ENCODE measurements at regions not wholly inside any gene's neighbourhood (a gene's known extent, or its start where the extent isn't known, plus 50 kb on each side); places are given as distances from the start of the nearest gene placed in this dataset.

GRCh38 chr1:67522793-67523192 lies 92.6 kb upstream of the SERBP1 start:
- H3K9me3 Mint-ChIP-seq (ENCODE audit: low read depth, unreplicated experiment): no peaks in the 10 kb centered on the region

DNA sequence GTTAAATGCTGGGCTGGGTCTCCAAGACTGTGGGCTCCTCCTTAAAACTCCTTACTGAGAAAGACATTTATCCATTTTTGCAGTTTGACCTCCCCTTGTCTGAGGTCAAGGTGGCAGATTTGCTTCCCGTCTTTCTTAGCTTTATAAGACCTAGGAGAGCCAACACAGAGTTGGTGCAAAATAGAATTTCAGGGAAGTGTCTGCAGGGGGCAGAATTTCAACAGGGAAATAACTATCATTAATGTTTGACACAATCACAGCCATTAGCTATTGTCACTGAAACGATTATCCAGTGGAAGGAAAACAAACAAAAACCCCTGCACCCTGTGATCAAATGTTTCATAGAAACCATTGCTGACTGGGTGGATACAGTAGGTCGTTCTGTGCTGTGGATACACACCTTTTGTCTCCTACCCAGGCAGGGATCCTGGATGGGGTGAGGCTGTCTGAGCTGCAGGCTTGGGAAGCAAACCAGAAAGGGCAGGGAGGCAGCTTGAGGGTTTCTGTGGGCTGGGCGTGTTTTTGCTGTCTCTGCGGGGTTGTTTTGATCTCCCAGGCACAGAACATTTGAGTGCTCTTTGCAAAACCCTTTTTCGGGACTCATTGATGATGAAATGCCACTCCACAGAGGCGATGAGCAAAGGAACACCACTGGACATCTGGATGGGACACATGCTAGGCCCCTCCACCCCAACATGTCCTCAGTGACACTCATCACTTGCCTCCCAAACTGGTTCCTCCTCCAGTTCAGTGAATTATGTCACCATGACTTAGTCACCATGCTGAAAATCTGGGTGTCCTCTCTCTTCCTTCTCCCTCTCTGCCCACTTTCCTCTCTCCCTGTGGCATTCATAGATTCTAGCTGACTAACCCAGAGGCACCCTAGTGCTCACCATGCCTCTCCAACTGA lies 94.2 kb upstream of the SERBP1 start:
- BruUV-seq (replicated peaks): no TSS peak
- Mint-ChIP-seq H3K27me3 (ENCODE audit: unreplicated experiment) (no peaks in the 10 kb centered on the region), H3K4me3 (ENCODE audit: low read depth, unreplicated experiment) (no peak overlapping the region), H3K36me3 (ENCODE audit: insufficient read depth, unreplicated experiment) (no peaks in the 10 kb centered on the region), H3K9me3 (ENCODE audit: low read depth, unreplicated experiment) (no peaks in the 10 kb centered on the region), H3K27ac (ENCODE audit: unreplicated experiment) (no peak overlapping the region), H3K4me1 (ENCODE audit: low read depth, unreplicated experiment) (peaks cover 17% of the 10 kb centered on the region)
- CTCF ChIA-PET: interaction anchor here (0.7 to 0.9 kb wide), 2 partner anchors 9 to 311 kb away, joined by 3 read pairs; no protein-coding TSS in a partner anchor
- DNase-seq: no peak
- intact Hi-C loops (cut with micrococcal nuclease; ENCODE audit: unreplicated experiment): no loop called here
- no peak for TF ChIP-seq CTCF (IDR thresholded peaks at IDR 0.05; ENCODE audit: unreplicated experiment)

More at GRCh38 chr1:67522793-67523192, 92.6 kb upstream of the SERBP1 start:
- H3K4me1 Mint-ChIP-seq (ENCODE audit: low read depth, unreplicated experiment): peaks cover 17% of the 10 kb centered on the region
- H3K4me3 Mint-ChIP-seq (ENCODE audit: low read depth, unreplicated experiment): no peak overlapping the region
- H3K27me3 Mint-ChIP-seq (ENCODE audit: unreplicated experiment): no peaks in the 10 kb centered on the region
- H3K27ac Mint-ChIP-seq (ENCODE audit: unreplicated experiment): no peak overlapping the region
- intact Hi-C loops (cut with micrococcal nuclease; ENCODE audit: unreplicated experiment): no loop called here
- no peaks in the 10 kb centered on the region for H3K36me3 Mint-ChIP-seq (ENCODE audit: insufficient read depth, unreplicated experiment)
- no peak for DNase-seq
- CTCF ChIA-PET: no interaction called here
- TF ChIP-seq CTCF (IDR thresholded peaks at IDR 0.05; ENCODE audit: unreplicated experiment): no peak
- no TSS peak for BruUV-seq (replicated peaks)

DNA sequence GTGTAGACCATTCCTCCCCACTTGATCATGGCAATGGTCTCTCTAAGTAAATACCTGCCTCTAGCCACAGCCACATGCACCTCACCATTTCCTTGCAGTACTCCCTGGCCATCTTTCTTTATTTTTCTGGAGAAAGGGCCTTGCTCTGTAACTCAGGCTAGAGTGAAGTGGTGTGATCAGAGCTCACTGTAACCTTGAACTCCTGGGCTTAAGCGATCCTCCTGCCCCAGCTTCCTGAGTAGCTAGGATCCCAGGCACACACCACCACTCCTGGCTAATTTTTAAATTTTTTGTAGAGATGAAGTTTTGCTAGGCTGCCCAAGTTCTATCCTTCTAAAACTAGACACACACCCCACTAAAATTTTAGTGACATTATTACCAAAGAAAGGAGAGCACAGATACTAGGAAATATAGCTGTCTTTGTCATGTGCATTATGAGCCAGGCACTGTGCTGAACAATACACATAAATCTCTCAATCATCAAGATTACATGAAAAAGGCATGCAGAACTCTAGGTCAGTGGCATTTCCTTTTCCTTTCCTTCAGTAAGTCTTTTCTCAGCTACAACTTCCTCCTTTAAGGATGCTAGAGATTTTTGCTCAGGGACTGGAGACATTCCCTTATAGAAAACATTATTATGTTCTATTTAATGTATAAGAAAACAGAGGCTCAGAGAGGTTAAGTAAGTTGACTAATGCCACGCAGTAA lies 95.0 kb upstream of the SERBP1 start:
- peaks cover 17% of the 10 kb centered on the region for H3K4me1 Mint-ChIP-seq (ENCODE audit: low read depth, unreplicated experiment)
- no peak for TF ChIP-seq CTCF (IDR thresholded peaks at IDR 0.05; ENCODE audit: unreplicated experiment)
- no TSS peak for BruUV-seq (replicated peaks)

GRCh38 chr1:67528141-67528540 lies 97.9 kb upstream of the SERBP1 start:
- Mint-ChIP-seq H3K4me3 (ENCODE audit: low read depth, unreplicated experiment) (no peak overlapping the region), H3K36me3 (ENCODE audit: insufficient read depth, unreplicated experiment) (no peaks in the 10 kb centered on the region), H3K4me1 (ENCODE audit: low read depth, unreplicated experiment) (peaks cover 8% of the 10 kb centered on the region), H3K9me3 (ENCODE audit: low read depth, unreplicated experiment) (no peaks in the 10 kb centered on the region), H3K27ac (ENCODE audit: unreplicated experiment) (no peak overlapping the region), H3K27me3 (ENCODE audit: unreplicated experiment) (no peaks in the 10 kb centered on the region)
- BruUV-seq (replicated peaks): no TSS peak
- CTCF ChIA-PET: interaction anchor here (0.6 to 0.7 kb wide), 2 partner anchors 396 to 553 kb away, joined by 3 read pairs; no protein-coding TSS in a partner anchor
- no peak for TF ChIP-seq CTCF (IDR thresholded peaks at IDR 0.05; ENCODE audit: unreplicated experiment)
- no peak for DNase-seq
- intact Hi-C loops (cut with micrococcal nuclease; ENCODE audit: unreplicated experiment): no loop called here

More for the DNA sequence above, 95.0 kb upstream of the SERBP1 start:
- no peak for DNase-seq
- Mint-ChIP-seq H3K36me3 (ENCODE audit: insufficient read depth, unreplicated experiment) (no peaks in the 10 kb centered on the region), H3K4me3 (ENCODE audit: low read depth, unreplicated experiment) (no peak overlapping the region), H3K27me3 (ENCODE audit: unreplicated experiment) (no peaks in the 10 kb centered on the region), H3K9me3 (ENCODE audit: low read depth, unreplicated experiment) (no peaks in the 10 kb centered on the region), H3K27ac (ENCODE audit: unreplicated experiment) (no peak overlapping the region)
- CTCF ChIA-PET: interaction anchor here (0.9 to 1.2 kb wide), 2 partner anchors 10 to 22 kb away, joined by 3 to 4 read pairs; no protein-coding TSS in a partner anchor
- intact Hi-C loops (cut with micrococcal nuclease; ENCODE audit: unreplicated experiment): no loop called here
